Liver (tissue), 3 donors: ENCODE measurements at regions not wholly inside any gene's neighbourhood (a gene's known extent, or its start where the extent isn't known, plus 50 kb on each side); places are given as distances from the start of the nearest gene placed in this dataset.

Experiments used
- CTCF ChIP-seq: fragments of 150-350 bp; IDR thresholded peaks from 2 replicates; pipeline ENCODE4 v1.5.1; 2017; ENCODE audit warnings: improper control_type of control experiment, low read depth, low read length; ENCODE audit not compliant: missing input control
- EGR1 ChIP-seq, 2 donors: IDR thresholded peaks; 2 replicates each; pipeline ENCODE4 v1.6.1; 2016 to 2018; ENCODE audit warnings: antibody characterized with exemption in 2 of 2, low read depth in 2 of 2
- GABPA ChIP-seq, 2 donors: IDR thresholded peaks in 1 of 2; conservative IDR thresholded peaks in 1 of 2; 2 replicates each; pipeline ENCODE4 v1.6.1; 2016; ENCODE audit warnings: antibody characterized with exemption in 2 of 2, mild to moderate bottlenecking in 1 of 2, moderate library complexity in 1 of 2
- MAX ChIP-seq: IDR thresholded peaks from 2 replicates; pipeline ENCODE4 v1.6.1; 2016; ENCODE audit warnings: antibody characterized with exemption
- RAD21 ChIP-seq, 2 donors: IDR thresholded peaks; 2 replicates each; pipeline ENCODE4 v1.6.1; 2016; ENCODE audit warnings: antibody characterized with exemption in 2 of 2, mild to moderate bottlenecking in 2 of 2
- REST ChIP-seq: IDR thresholded peaks from 2 replicates; pipeline ENCODE4 v1.6.1; 2016; ENCODE audit warnings: antibody characterized with exemption, mild to moderate bottlenecking
- TAF1 ChIP-seq: conservative IDR thresholded peaks from 2 replicates; pipeline ENCODE4 v1.6.1; 2016; ENCODE audit warnings: antibody characterized with exemption, mild to moderate bottlenecking
- ZBTB33 ChIP-seq: IDR thresholded peaks from 2 replicates; pipeline ENCODE4 v1.6.1; 2016; ENCODE audit warnings: antibody characterized with exemption
- donor health status: healthy.
- donor health status: healthy.

- no peak for TF ChIP-seq CTCF
- no peak for TF ChIP-seq MAX
- no peak for TF ChIP-seq TAF1
- no peak for TF ChIP-seq EGR1 (IDR thresholded peaks at IDR 0.05; ENCODE audit: low read depth in 2 of 2)
- TF ChIP-seq ZBTB33 = no peak
- no peak for TF ChIP-seq GABPA (IDR thresholded peaks at IDR 0.05 in 1 of 2, conservative IDR thresholded peaks at IDR 0.05 in 1 of 2)
- no peak for TF ChIP-seq REST
- no peak for TF ChIP-seq RAD21 (IDR thresholded peaks at IDR 0.05)
Observed at GRCh38 chr3:16103472-16103871, 71.0 kb upstream of the GALNT15 start.
